GM19468 (cell line): ENCODE measurements at regions not wholly inside any gene's neighbourhood (a gene's known extent, or its start where the extent isn't known, plus 50 kb on each side); places are given as distances from the start of the nearest gene placed in this dataset.
"Not testable (repeated sequence)": the region's sequence is repeated elsewhere in the genome, so short reads cannot be mapped to it uniquely, and the experiment has no call there.

Experiments
- ATAC-seq: cut with Tn5 transposase; IDR thresholded peaks from one replicate; pipeline ENCODE4 v1.9.1; 2021; ENCODE audit warnings: mild to moderate bottlenecking, moderate library complexity, moderate number of reproducible peaks; ENCODE audit not compliant: unreplicated experiment; ENCODE audit errors: extremely low read depth

GRCh38 chr9:104980039-104980654 is 52.2 kb upstream of the ABCA1 start:
- no peak for ATAC-seq

- no peak for ATAC-seq
Observed at GRCh38 chr9:104981543-104982129, 53.7 kb upstream of the ABCA1 start.

- ATAC-seq, result no peak
Observed at GRCh38 chr9:104982543-104982942, 54.6 kb upstream of the ABCA1 start.

DNA sequence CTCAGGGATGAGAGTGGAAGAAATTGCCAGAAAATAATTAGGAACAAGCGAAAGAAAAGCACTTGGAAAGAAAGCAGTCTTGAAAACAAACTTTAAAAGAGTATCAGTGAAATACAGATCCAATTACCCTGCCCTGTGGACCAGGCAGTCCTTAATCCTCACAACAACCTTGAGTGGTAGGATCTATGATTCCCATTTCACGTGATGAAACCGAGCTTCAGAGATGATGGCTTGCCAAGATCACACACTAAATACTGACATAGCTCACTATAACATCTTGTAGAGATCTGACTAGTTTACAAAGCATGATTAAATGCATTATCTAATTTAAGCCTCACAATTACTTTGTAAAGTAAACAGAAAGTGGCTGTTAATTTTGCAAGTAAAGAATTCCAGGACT is 55.5 kb upstream of the ABCA1 start:
- no peak for ATAC-seq

GRCh38 chr9:104984121-104984520 is 56.2 kb upstream of the ABCA1 start:
- ATAC-seq, result no peak

GRCh38 chr9:104984542-104984941 is 56.6 kb upstream of the ABCA1 start:
- ATAC-seq, result no peak

- no peak for ATAC-seq
Observed at GRCh38 chr9:104984948-104985347, 57.0 kb upstream of the ABCA1 start.

DNA sequence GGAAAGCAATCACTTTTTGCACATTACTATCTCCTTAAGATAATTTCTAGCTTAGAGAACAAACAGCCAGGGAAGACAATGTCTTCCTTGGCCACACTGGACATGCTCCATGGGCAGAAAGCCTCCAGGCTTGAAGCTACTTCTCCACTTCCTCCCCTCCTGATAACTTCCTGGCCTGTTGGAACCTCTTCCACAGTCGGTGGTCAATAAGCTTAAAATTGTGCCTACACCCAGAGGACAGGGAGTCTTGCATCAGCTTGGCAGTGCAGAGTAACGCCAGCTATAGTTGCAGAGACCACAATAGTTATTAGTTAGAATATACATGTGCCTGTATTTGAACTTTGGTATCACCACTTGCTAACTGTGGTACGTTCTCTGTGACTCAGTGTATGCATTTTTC is 58.1 kb upstream of the ABCA1 start:
- ATAC-seq, result no peak

DNA sequence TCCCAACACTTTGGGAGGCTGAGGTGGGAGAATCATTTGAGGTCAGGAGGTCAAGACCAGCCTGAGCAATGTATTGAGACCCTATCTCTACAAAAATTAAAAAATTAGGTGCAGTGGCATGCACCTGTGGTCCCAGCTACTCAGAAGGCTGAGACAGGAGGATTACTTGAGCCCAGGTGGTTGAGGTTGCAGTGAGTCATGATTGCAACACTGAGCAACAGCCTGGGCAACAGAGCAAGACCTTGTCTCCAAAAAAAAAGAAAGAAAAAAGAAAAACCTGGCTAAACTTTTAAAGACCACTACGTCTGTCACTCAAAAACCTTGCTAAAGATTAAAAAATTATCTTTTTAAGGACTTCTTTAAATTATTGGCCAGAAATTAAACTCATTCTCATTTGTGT is 59.8 kb upstream of the ABCA1 start:
- no peak for ATAC-seq

DNA sequence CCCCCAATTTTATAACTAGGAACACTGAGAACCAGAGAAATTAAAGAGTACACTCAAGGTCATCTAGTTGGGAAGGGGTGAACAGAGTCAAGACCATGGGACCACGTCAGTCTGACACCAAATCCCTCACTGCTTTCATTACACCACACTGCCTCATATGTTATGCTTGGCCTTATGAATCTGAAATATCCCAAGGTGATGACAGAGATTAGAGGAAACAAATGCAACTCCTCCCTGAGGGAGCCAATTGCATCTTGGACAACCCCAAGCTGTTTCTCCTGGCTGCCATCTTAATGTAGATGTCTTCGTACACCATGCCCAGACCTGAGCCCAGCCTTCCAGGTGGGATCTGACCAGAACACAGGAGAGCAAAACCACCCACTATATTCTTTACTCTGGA is 60.6 kb upstream of the ABCA1 start:
- no peak for ATAC-seq

GRCh38 chr9:104991144-104991953 is 63.4 kb upstream of the ABCA1 start:
- peak; percentile 92 for ATAC-seq

DNA sequence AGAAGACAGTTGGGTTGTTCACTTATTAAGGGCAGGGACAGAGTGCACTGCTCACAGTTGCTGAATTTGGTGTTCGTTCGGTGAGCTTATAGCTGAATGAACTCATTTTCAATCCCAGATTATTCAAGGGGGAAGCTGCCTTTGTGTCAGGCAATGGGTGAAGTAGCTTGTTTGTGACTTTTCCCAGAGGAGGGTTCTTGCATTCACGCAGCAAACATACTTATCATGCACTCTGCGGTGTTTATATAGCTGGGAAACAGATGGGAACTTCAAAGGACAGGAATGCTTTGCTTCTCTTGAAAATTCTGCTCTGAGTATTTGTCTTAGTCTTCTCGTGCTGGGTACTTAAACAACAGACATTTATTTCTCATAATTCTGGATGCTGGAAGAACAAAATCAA is 64.7 kb upstream of the ABCA1 start:
- ATAC-seq, result no peak

GRCh38 chr9:104993291-104993963 is 65.5 kb upstream of the ABCA1 start:
- no peak for ATAC-seq

DNA sequence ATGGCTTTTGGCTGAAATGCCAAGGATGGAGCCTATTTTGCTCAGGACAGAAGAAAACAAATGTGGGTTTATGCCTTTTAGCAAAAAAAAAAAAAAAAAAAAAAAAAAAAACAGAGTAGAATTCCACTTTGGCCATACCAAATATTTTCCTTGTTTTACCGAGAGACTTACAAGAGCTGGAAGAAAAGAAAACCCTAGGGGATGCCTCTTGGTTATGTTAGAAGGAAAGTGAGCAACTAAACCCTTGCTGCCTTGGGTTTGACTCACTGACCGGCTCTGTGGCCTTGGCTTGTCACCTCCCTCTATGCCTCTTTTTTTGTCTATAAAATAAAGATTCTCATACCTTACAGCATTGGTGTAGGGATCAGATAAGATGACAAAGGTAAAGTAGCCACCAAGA is 69.6 kb upstream of the ABCA1 start:
- no peak for ATAC-seq

- no peak for ATAC-seq
Observed at GRCh38 chr9:104999136-104999535, 71.2 kb upstream of the ABCA1 start.

- ATAC-seq, result not testable (repeated sequence)
Observed at GRCh38 chr9:105000529-105000928, 72.6 kb upstream of the ABCA1 start.

DNA sequence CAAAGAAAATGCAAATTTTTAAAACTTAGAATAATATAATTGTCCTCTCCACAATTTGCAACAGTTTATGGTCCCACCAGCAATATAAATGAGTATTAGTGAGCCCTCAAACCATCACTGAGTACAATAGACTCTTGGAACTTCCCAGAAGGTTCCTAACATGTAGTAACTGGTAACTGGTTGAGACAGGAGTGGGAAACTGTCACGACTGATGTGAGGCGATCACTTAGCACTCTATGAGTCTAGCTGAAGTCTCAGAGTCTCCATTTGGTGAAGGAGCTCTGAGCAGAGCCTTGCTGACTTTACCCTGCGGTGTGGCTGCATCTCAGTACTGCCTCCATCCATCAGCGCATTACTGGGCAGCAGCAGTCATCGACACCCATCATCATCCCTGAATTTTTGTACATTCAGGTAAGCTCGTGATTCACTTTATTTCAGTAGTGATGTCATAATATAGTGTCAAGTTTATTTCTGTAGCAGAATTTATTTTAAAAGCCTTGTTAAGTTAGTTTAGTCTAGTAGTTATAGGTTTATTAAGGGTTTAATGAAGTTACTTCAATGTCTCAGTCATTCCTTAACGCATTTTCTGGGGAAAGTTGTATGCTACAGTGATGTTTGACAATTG is 76.6 kb upstream of the ABCA1 start:
- no peak for ATAC-seq

- ATAC-seq, result no peak
Observed at GRCh38 chr9:105005186-105005585, 77.2 kb upstream of the ABCA1 start.

DNA sequence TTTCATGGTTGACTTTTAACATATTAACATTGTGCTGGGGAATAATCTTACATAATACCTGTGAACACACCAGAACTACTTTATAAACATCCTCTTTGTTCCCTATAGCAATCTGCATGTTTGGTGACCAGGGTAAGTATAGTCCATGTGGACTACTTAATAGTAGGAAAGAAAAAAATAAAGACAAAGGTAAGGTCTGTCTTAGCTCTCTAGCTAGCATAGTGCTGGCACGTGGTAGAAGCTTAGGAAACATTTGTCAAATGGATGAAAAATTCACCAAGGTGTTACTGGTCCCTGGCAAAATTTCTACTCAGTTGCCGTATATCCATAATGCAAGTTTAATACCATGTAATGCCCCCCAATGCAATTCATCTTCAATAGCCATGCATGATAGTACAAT is 78.6 kb upstream of the ABCA1 start:
- no peak for ATAC-seq

DNA sequence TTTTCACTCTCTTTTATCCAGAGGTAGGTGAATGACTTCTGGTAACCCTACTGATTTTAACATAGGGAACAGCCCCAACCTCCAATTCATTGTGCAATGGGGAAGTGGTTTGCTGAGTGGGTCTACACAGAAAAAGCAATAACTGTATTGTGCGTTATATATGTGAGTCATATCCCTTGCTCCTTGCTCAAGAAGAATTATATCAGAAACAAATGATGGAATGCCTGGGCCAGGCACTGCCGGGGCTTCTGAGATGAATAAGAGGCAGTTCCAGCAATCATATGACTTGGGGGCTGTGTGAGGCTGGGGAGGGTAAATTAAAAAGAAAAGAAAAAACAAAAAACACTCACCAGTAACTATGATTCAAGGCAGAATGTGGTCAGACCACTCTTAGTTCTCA is 79.2 kb upstream of the ABCA1 start:
- no peak for ATAC-seq

DNA sequence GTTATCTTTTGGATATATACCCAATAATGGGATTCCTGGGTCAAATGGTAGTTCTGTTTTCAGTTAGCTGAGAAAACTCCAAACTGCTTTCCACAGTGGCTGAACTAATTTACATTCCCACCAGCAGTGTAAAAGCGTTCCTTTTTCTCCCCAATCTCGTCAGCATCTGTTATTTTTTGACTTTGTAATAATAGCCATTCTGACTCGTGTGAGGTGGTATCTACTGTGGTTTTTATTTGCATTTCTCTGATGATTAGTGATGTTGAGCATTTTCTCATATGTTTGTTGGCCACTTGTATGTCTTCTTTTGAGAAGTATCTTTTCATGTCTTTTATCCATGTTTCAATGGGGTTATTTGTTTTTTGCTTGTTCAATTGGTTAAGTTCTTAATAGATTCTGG is 82.1 kb upstream of the ABCA1 start:
- ATAC-seq, result not testable (repeated sequence)
